WTC11 (cell line): ENCODE measurements at regions not wholly inside any gene's neighbourhood (a gene's known extent, or its start where the extent isn't known, plus 50 kb on each side); places are given as distances from the start of the nearest gene placed in this dataset.

Source experiments
- FOXP1 ChIP-seq: sonication (generic); formaldehyde crosslinking; IDR thresholded peaks from 2 replicates; pipeline ENCODE4 v1.8.0; 2022; ENCODE audit warnings: missing genetic modification reagents, mild to moderate bottlenecking, moderate library complexity, borderline replicate concordance
- TP53 ChIP-seq: sonication (generic); formaldehyde crosslinking; IDR thresholded peaks from 2 replicates; pipeline ENCODE4 v1.8.1; 2023; ENCODE audit warnings: mild to moderate bottlenecking, missing genetic modification reagents
- TF ChIP-seq, protein P1 (sequence below): sonication (generic); formaldehyde crosslinking; IDR thresholded peaks from 2 replicates; pipeline ENCODE4 v1.8.1; 2023; ENCODE audit warnings: mild to moderate bottlenecking, missing genetic modification reagents, moderate library complexity
- TF ChIP-seq, protein P2 (sequence below): fragments of 200-600 bp; IDR thresholded peaks from 2 replicates; pipeline ENCODE4 v1.8.0; 2022; ENCODE audit warnings: antibody characterized with exemption

DNA sequence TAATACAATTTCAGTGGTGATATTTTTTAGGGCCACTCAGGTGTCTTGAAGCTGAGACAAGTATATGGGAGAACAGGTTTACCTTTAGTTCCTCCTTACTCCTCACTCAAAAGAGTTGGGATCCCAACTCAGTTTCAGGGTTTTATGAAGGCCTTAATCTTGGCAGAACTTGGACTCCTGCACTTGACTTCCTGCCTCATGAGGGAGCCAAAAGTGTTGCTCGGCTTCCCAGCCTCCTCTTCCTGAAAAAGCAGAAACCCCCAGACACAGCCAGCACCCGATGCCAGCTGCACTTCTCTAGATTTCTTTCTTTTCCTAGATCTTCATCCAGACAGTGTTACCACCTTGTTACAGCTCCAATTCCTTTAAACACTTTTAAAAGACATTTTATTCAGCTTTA, 70.8 kb upstream of the TMPRSS2 start:
- TF ChIP-seq TP53 (CRISPR knock-in tag): no peak
- no peak for TF ChIP-seq FOXP1
- TF ChIP-seq, protein P1, sequence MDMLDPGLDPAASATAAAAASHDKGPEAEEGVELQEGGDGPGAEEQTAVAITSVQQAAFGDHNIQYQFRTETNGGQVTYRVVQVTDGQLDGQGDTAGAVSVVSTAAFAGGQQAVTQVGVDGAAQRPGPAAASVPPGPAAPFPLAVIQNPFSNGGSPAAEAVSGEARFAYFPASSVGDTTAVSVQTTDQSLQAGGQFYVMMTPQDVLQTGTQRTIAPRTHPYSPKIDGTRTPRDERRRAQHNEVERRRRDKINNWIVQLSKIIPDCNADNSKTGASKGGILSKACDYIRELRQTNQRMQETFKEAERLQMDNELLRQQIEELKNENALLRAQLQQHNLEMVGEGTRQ (CRISPR knock-in tag): no peak
- TF ChIP-seq, protein P2, sequence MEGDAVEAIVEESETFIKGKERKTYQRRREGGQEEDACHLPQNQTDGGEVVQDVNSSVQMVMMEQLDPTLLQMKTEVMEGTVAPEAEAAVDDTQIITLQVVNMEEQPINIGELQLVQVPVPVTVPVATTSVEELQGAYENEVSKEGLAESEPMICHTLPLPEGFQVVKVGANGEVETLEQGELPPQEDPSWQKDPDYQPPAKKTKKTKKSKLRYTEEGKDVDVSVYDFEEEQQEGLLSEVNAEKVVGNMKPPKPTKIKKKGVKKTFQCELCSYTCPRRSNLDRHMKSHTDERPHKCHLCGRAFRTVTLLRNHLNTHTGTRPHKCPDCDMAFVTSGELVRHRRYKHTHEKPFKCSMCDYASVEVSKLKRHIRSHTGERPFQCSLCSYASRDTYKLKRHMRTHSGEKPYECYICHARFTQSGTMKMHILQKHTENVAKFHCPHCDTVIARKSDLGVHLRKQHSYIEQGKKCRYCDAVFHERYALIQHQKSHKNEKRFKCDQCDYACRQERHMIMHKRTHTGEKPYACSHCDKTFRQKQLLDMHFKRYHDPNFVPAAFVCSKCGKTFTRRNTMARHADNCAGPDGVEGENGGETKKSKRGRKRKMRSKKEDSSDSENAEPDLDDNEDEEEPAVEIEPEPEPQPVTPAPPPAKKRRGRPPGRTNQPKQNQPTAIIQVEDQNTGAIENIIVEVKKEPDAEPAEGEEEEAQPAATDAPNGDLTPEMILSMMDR: no peak
